GM18498 (cell line): ENCODE measurements at regions not wholly inside any gene's neighbourhood (a gene's known extent, or its start where the extent isn't known, plus 50 kb on each side); places are given as distances from the start of the nearest gene placed in this dataset.
"Not testable (repeated sequence)": the region's sequence is repeated elsewhere in the genome, so short reads cannot be mapped to it uniquely, and the experiment has no call there.

Experiments used
- ATAC-seq: cut with Tn5 transposase; IDR thresholded peaks from one replicate; pipeline ENCODE4 v1.9.1; 2021; ENCODE audit warnings: mild to moderate bottlenecking, moderate library complexity; ENCODE audit not compliant: unreplicated experiment

- ATAC-seq = not testable (repeated sequence)
These were observed 306.4 kb downstream of the SEMA3D start for GRCh38 chr7:84880326-84880997.

GRCh38 chr7:84879570-84880325 is 307.1 kb downstream of the SEMA3D start:
- no peak for ATAC-seq

DNA sequence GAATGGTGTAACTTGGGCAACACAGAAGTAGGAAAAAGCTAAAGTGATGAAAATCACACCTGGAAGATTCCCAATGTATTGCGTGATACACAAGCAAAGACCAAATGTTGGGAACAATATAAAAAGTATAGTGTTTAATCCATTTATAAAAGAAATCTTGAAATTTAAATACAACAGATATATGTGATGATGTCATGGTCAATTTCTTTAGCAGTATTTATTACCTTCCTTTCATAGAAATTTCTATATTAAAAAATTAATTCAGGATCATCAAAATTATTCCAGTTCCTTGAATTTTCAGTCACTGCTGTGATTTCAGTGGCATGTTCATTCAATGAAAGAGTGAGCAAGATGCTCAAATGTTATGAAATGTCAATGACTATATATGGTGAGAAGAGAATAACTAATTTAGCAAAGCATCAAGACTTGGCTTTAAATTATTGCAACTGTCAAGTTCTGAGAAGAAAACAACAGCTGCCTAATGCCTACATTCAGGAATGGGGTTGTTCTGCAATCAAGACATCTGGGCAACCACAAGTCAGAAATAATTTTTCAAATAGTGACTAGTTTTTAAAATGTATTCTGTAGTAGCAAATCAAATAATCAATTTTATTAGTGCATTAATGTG is 308.8 kb downstream of the SEMA3D start:
- no peak for ATAC-seq

DNA sequence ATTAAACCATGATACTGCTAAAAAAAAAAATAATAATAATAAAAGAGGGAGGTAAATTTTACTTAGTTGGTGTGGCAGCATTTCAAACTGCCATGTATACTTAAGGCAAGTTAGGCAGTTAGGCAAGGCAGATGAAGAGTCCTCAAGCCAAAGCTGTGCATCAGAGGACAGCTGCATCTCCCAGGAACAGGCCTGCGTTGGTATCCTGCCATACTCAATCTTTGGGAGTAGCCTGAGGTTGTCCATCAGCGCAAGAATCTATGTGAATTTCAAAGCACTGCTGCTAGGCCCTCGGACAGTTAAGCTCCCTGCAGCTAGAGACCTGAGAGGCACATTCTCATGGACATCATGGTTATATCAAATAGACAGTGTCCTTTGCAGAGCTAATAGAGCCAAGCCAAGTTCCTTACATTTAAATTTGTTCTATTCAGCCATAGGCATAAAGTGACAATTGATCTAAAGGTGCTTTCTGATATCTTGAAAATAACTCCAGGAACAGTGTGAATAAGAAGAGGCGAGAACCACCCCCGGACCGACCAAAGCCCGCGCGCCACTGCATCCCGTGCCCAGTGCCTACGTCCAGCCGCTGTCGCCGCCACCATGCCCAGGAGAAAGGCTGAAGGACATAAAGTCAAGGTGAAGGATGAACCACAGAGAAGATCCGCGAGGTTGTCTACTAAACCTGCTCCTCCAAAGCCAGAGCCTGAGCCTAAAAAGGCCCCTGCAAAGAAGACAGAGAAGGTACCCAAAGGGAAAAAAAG is 310.6 kb downstream of the SEMA3D start:
- ATAC-seq = no peak

- no peak for ATAC-seq
These were observed 321.3 kb downstream of the SEMA3D start for GRCh38 chr7:84865560-84865959.

- ATAC-seq = no peak
These were observed 329.5 kb downstream of the SEMA3D start for GRCh38 chr7:84857336-84857735.

DNA sequence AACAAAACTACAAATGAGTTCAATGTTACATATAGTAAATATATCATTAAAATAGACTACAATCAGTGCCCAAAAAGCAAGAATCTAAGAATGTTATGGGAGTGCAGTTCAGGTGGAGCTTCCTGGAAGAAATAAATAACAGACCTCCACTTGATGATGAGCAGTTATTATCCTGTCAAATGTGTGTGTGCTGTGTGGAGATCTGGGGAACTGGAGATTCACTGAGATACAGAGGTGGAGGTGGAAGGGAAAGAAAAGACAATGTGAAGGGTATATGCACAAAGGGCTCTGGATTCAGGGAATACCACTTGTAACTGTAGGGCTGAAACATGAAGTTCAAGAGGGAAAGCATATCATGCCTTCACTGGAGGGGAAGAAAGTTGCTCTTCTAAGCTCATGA is 331.1 kb downstream of the SEMA3D start:
- ATAC-seq = no peak

- not testable (repeated sequence) for ATAC-seq
These were observed 337.9 kb downstream of the SEMA3D start for GRCh38 chr7:84848974-84849372.

DNA sequence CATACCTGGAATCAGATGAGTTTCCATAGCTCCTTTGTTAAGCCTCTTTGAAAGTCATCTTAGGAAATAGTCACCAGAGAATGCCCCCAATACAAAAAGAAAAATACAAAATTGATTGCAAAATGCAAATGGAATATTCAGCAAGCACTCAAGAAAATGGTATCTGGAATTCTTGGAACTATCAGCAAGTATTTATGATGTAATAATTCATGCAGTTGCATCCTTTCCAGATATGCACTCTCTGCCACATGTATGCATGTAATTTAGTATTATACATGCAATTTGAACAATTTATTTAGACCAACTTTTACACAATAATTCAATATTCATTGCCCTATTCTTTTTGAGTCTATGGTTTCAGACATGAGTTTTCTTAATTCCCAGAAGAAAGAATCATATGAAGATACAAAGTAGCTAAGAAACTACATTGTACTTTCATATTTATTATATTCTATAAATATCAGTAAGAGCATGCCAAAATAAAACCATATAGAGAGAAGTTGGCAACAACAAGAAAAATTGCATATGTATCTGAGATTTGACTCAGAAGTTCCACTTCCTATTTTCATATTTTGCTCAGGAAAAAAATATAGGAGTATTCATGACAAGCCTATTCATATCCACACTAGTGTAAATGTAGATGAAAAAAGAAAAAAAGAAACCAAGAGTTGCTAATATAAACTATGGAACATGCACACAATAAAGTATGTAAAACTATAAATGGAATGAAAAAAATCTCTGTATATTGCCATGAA is 338.5 kb downstream of the SEMA3D start:
- no peak for ATAC-seq

GRCh38 chr7:84847790-84848189 is 339.1 kb downstream of the SEMA3D start:
- no peak for ATAC-seq

GRCh38 chr7:84847038-84847437 is 339.8 kb downstream of the SEMA3D start:
- ATAC-seq = no peak

DNA sequence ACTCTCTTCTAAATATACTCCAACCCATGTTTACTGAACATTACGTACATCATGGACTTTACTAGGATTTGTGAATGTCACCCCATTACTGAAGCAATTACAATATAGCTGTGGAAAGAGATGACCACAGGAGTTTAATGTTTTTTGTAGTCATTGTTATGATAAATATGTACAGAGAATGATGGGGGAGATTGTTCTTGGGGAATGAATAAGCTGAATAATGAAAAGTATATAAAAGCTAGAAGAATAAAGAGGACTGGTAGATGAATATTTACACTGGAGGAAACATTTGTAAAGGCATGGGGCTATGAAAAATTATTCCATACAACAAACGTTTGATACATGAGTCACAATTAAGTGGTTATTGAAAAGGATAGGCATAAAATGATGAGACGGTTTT is 340.9 kb downstream of the SEMA3D start:
- no peak for ATAC-seq

GRCh38 chr7:84844771-84845170 is 342.1 kb downstream of the SEMA3D start:
- ATAC-seq = no peak

DNA sequence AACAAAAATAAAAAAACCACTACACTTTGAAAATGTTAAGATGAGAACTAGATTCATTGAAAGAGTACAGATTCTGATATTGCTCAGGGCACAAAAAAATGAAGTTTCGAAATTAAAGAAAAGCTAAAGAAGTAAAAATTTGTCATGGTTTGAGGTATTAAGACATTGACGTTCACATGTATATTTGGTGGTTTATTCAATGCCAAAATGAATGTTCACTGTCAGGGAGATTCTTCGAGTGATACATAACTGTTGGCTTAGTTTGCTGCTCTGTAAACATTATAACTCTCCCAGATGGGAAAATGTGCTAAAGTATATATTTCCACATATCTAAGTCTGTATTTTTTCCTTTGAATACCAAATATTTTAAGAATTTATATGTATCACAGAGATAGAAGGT is 345.0 kb downstream of the SEMA3D start:
- ATAC-seq = no peak

GRCh38 chr7:84838857-84839256 is 348.0 kb downstream of the SEMA3D start:
- ATAC-seq = no peak

- ATAC-seq = no peak
These were observed 349.5 kb downstream of the SEMA3D start for GRCh38 chr7:84837405-84837804.

DNA sequence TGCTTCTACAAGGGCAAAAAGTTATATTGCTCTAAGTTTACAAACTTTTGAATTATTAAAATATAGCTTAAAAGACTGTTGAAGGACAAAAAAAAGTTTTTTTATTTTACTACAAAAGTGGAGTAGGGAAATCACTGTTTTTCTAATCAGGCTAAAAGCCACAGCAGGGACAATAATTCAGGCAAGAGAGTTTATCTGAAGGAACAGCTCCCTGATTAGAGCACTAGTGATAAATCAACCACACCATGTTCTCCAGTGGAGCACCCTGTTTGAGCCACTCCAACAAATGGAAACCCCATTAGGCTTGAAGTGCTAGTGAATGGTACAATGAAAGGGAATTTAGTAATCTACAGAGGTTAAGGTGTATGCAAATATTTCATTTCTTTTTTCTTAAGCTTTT is 357.1 kb downstream of the SEMA3D start:
- no peak for ATAC-seq

DNA sequence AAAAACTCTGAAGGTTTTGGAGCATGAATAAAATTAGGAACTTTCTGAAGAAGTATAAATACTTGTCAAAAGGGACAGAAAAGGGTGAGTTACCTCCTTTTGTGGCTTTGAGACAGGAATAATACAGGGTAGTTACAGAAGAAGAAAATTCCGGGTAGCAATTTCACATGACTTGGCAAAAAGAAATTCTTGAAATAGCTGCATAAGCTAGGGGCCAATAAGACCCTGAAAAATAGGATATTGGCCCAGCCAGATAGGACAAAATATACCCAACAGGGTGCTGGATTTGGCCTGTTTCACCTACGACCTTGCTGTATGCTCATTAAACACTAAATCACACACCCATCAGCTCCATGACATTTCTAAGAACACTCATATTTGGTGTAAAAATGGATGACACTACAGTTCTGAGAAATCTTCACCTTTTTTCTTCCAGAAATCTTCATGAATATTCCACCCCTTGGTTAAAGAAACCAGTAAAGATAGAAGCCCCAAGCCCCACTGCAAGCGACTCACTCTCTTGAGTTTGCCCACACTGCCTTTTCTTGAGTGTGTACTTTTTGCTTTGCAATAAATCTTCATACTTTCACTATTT is 362.7 kb downstream of the SEMA3D start:
- ATAC-seq = no peak

GRCh38 chr7:84823530-84823929 is 363.3 kb downstream of the SEMA3D start:
- no peak for ATAC-seq

GRCh38 chr7:84822941-84823510 is 363.8 kb downstream of the SEMA3D start:
- ATAC-seq = no peak
